PC-3 (cell line): ENCODE measurements at regions not wholly inside any gene's neighbourhood (a gene's known extent, or its start where the extent isn't known, plus 50 kb on each side); places are given as distances from the start of the nearest gene placed in this dataset.

ENCODE experiments used
- ATAC-seq: fragments of 200-7000 bp; cut with Tn5 transposase; 2 replicates; pipeline ENCODE4 v1.9.1; 2020; ENCODE audit warnings: mild to moderate bottlenecking, moderate library complexity
- BruUV-seq: library from RNA; stranded (reverse); fragments of 400-500 nt; replicated peaks from 2 replicates; lab custom pipeline; 2021; lab: Mats Ljungman, UMichigan
- CTCF ChIA-PET: fragments of 300-600 bp; sonication (Branson Sonifier 250); formaldehyde crosslinking; loops from one replicate; lab custom pipeline; 2022; ENCODE audit warnings: antibody characterized with exemption; lab: Charles Lee
- POLR2A ChIA-PET: fragments of 300-600 bp; sonication (Branson Sonifier 250); formaldehyde crosslinking; loops from one replicate; lab custom pipeline; 2022; ENCODE audit warnings: antibody characterized with exemption; ENCODE audit not compliant: unreplicated experiment; lab: Charles Lee
- DNase-seq: peaks from one replicate; pipeline ENCODE4 v3.0.0-alpha.2; 2015
- H2AFZ ChIP-seq: fragments of 300-600 bp; sonication (generic); 2 replicates; pipeline ENCODE4 v1.6.0; 2016; ENCODE audit warnings: antibody characterized with exemption, low read length
- H3F3A ChIP-seq: fragments of 300-600 bp; sonication (generic); one replicate; pipeline ENCODE4 v1.6.0; 2017; ENCODE audit warnings: antibody characterized with exemption, low read length, control low read depth, mild to moderate bottlenecking; ENCODE audit not compliant: unreplicated experiment
- H3K27ac ChIP-seq: fragments of 300-600 bp; sonication (generic); 2 replicates; pipeline ENCODE4 v1.5.1; 2016; ENCODE audit warnings: mild to moderate bottlenecking, low read length
- H3K27me3 ChIP-seq: fragments of 300-600 bp; sonication (generic); 2 replicates; pipeline ENCODE4 v1.6.1; 2016; ENCODE audit warnings: low read length, mixed read lengths
- H3K36me3 ChIP-seq: fragments of 300-600 bp; sonication (generic); 2 replicates; pipeline ENCODE4 v1.6.1; 2016; ENCODE audit warnings: low read depth, mixed run types, low read length, mixed read lengths
- H3K4me1 ChIP-seq: fragments of 300-600 bp; sonication (generic); 2 replicates; pipeline ENCODE4 v1.5.1; 2016; ENCODE audit warnings: low read length; ENCODE audit not compliant: insufficient read depth
- H3K4me2 ChIP-seq: fragments of 300-600 bp; sonication (generic); 2 replicates; pipeline ENCODE4 v1.6.0; 2016; ENCODE audit warnings: low read length
- H3K4me3 ChIP-seq: fragments of 300-600 bp; sonication (generic); 2 replicates; pipeline ENCODE4 v1.5.1; 2016; ENCODE audit warnings: mild to moderate bottlenecking, low read length, mixed read lengths
- H3K79me2 ChIP-seq: fragments of 300-600 bp; sonication (generic); 2 replicates; pipeline ENCODE4 v1.6.1; 2017; ENCODE audit warnings: low read length, mixed read lengths
- H3K9ac ChIP-seq: fragments of 300-600 bp; sonication (generic); 2 replicates; pipeline ENCODE4 v1.6.0; 2016; ENCODE audit warnings: mild to moderate bottlenecking, low read length
- H3K9me2 ChIP-seq: fragments of 300-600 bp; sonication (generic); replicated peaks from 2 replicates; pipeline ENCODE4 v1.6.1; 2016; ENCODE audit warnings: mixed run types, low read length, mixed read lengths
- H3K9me3 ChIP-seq: fragments of 300-600 bp; sonication (generic); 2 replicates; pipeline ENCODE4 v1.6.1; 2016; ENCODE audit warnings: low read length, mixed read lengths
- H4K20me1 ChIP-seq: fragments of 300-600 bp; sonication (generic); 2 replicates; pipeline ENCODE4 v1.6.1; 2016; ENCODE audit warnings: low read length, mixed read lengths
- EZH2 ChIP-seq: fragments of 300-600 bp; sonication (generic); IDR thresholded peaks from one replicate; pipeline ENCODE4 v1.6.1; 2017; ENCODE audit warnings: antibody characterized with exemption, mild to moderate bottlenecking, low read length; ENCODE audit not compliant: unreplicated experiment
- EZH2phosphoT487 ChIP-seq: fragments of 300-600 bp; sonication (generic); IDR thresholded peaks from 2 replicates; pipeline ENCODE4 v1.6.1; 2018; ENCODE audit warnings: mild to moderate bottlenecking, antibody characterized with exemption, low read length, borderline replicate concordance
- intact Hi-C: fragments of 100-400 bp; cut with micrococcal nuclease; formaldehyde crosslinking; loops from 2 replicates; pipeline ENCODE4 v1.9.0; 2023
- TF ChIP-seq, protein P1 (sequence below): fragments of 300-600 bp; sonication (generic); conservative IDR thresholded peaks from 2 replicates; pipeline ENCODE4 v1.5.1; 2017; ENCODE audit warnings: antibody characterized with exemption, low read depth, mild to moderate bottlenecking, low read length

DNA sequence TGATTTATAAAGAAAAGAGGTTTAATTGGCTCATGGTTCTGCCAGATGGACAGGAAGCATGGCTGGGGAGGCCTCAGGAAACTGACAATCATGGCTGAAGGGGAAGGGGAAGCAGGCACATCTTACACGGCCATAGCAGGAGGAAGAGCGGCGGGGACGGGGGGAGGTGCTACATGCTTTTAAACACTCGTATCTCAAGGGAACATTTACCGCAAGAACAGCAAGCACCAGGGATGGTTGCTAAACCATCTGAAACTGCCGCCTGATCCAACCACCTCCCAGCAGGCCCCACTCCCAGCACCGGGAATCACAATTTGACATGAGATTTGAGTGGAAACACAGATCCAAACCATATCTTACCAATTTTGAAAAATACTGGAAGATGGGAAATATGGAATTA, 362.8 kb downstream of the FBXO15 start:
- no peak overlapping the region for H3K9ac ChIP-seq
- no peak overlapping the region for H3K4me2 ChIP-seq
- H3K4me3 ChIP-seq: no peak overlapping the region
- ATAC-seq: no peak
- no peak overlapping the region for H2AFZ ChIP-seq
- no peaks in the 10 kb centered on the region for H3K9me2 ChIP-seq
- no peaks in the 10 kb centered on the region for H3K27me3 ChIP-seq
- no peaks in the 10 kb centered on the region for H3K36me3 ChIP-seq
- no peak for DNase-seq
- ChIA-PET POLR2A (no interaction called here), CTCF (no interaction called here)
- no peaks in the 10 kb centered on the region for H3K4me1 ChIP-seq
- no peak for TF ChIP-seq EZH2phosphoT487
- TF ChIP-seq EZH2: no peak
- TF ChIP-seq, protein P1, sequence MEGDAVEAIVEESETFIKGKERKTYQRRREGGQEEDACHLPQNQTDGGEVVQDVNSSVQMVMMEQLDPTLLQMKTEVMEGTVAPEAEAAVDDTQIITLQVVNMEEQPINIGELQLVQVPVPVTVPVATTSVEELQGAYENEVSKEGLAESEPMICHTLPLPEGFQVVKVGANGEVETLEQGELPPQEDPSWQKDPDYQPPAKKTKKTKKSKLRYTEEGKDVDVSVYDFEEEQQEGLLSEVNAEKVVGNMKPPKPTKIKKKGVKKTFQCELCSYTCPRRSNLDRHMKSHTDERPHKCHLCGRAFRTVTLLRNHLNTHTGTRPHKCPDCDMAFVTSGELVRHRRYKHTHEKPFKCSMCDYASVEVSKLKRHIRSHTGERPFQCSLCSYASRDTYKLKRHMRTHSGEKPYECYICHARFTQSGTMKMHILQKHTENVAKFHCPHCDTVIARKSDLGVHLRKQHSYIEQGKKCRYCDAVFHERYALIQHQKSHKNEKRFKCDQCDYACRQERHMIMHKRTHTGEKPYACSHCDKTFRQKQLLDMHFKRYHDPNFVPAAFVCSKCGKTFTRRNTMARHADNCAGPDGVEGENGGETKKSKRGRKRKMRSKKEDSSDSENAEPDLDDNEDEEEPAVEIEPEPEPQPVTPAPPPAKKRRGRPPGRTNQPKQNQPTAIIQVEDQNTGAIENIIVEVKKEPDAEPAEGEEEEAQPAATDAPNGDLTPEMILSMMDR: no peak
- H3K79me2 ChIP-seq: no peaks in the 10 kb centered on the region
- H3K9me3 ChIP-seq: no peaks in the 10 kb centered on the region
- intact Hi-C loops: no loop called here
- no TSS peak for BruUV-seq
- H3F3A ChIP-seq: no peaks in the 10 kb centered on the region
- H3K27ac ChIP-seq: no peak overlapping the region
- no peaks in the 10 kb centered on the region for H4K20me1 ChIP-seq

DNA sequence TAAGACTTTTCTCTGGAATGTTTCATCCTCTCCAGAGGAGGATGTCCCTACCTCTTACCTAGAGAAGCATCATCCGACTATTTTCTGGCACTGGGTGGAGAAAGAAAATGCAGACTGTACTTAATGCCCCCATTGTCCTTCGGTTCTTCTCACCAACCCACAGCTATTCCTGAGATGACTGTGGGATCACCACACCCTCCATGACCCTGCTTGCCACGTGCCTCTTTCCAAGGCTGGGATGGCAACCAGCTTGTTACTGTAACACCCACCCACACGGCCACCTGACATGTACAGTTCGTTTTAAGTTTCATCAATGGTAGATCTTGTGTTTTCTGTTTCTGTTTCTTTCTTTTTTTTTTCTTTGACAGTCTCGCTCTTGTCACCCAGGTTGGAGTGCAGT, 365.2 kb downstream of the FBXO15 start:
- no peaks in the 10 kb centered on the region for H3K27me3 ChIP-seq
- no peak overlapping the region for H3K4me2 ChIP-seq
- H3K79me2 ChIP-seq: no peaks in the 10 kb centered on the region
- H3F3A ChIP-seq: no peaks in the 10 kb centered on the region
- CTCF ChIA-PET: no interaction called here
- no peak for ATAC-seq
- intact Hi-C loops: no loop called here
- TF ChIP-seq, protein P1: no peak
- no peak for TF ChIP-seq EZH2phosphoT487
- TF ChIP-seq EZH2: no peak
- no peaks in the 10 kb centered on the region for H3K4me1 ChIP-seq
- H3K36me3 ChIP-seq: no peaks in the 10 kb centered on the region
- no peak for DNase-seq
- no peaks in the 10 kb centered on the region for H4K20me1 ChIP-seq
- peaks cover 6% of the 10 kb centered on the region; the same call in 1 of the 2 replicates for H3K9me2 ChIP-seq
- H3K9ac ChIP-seq: no peak overlapping the region
- no peak overlapping the region for H3K27ac ChIP-seq
- POLR2A ChIA-PET: no interaction called here
- no peak overlapping the region for H2AFZ ChIP-seq
- H3K4me3 ChIP-seq: no peak overlapping the region
- BruUV-seq: no TSS peak
- no peaks in the 10 kb centered on the region for H3K9me3 ChIP-seq

DNA sequence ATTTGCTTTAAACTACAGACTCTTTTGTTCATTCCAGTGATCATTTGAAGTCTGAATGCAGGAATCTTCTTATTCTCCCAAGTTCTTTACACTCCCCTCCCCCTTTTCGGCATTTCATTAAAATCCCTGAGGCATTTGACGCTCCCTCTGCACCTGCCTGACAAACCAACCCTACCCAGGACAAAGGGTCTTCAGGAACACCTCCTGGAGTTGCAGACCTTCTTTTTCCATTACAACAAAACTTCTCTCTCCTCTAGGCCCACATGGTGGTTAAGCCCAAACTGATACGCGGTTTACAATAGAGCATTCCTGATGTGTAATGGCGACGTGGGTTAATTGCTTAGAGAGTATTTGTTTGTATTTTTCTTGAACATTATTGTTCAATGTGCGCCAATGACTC, 367.4 kb downstream of the FBXO15 start:
- ATAC-seq: no peak

More for the DNA sequence above, 367.4 kb downstream of the FBXO15 start:
- Histone ChIP-seq H3K36me3 (no peaks in the 10 kb centered on the region), H3K27me3 (no peaks in the 10 kb centered on the region), H3K9me2 (peaks cover 6% of the 10 kb centered on the region; the same call in 1 of the 2 replicates), H3K27ac (no peak overlapping the region), H3K9me3 (no peaks in the 10 kb centered on the region), H4K20me1 (no peaks in the 10 kb centered on the region), H3K9ac (no peak overlapping the region), H3K4me2 (no peak overlapping the region), H3K4me3 (no peak overlapping the region), H3F3A (no peaks in the 10 kb centered on the region), H3K79me2 (no peaks in the 10 kb centered on the region), H2AFZ (no peak overlapping the region), H3K4me1 (peaks cover 1% of the 10 kb centered on the region; the same call in 1 of the 2 replicates)
- CTCF ChIA-PET: no interaction called here
- intact Hi-C loops: no loop called here
- no TSS peak for BruUV-seq
- TF ChIP-seq EZH2 (no peak), EZH2phosphoT487 (no peak)
- TF ChIP-seq, protein P1: no peak
- no peak for DNase-seq
- POLR2A ChIA-PET: no interaction called here
